Stimulated activated CD4-positive, alpha-beta T cell treated with anti-CD3 and anti-CD28 coated beads, Interleukin-4, amount 100 ng/mL, for 1 hour (primary cell): ENCODE measurements at regions not wholly inside any gene's neighbourhood (a gene's known extent, or its start where the extent isn't known, plus 50 kb on each side); places are given as distances from the start of the nearest gene placed in this dataset.
"Not testable (repeated sequence)": the region's sequence is repeated elsewhere in the genome, so short reads cannot be mapped to it uniquely, and the experiment has no call there.

Source experiments
- DNase-seq: peaks from one replicate; pipeline ENCODE4 v3.0.0-alpha.2; 2020

GRCh38 chr13:90798381-90798780 is 549.1 kb upstream of the MIR17HG start:
- DNase-seq, result no peak

- DNase-seq, result no peak
Measured at GRCh38 chr13:90800082-90800746, 547.3 kb upstream of the MIR17HG start.

GRCh38 chr13:90801621-90802020 is 545.9 kb upstream of the MIR17HG start:
- no peak for DNase-seq

- DNase-seq, result no peak
Measured at GRCh38 chr13:90803210-90803609, 544.3 kb upstream of the MIR17HG start.

- no peak for DNase-seq
Measured at GRCh38 chr13:90806016-90806615, 541.4 kb upstream of the MIR17HG start.

- DNase-seq, result no peak
Measured at GRCh38 chr13:90806892-90807291, 540.6 kb upstream of the MIR17HG start.

- DNase-seq, result no peak
Measured at GRCh38 chr13:90808838-90809237, 538.6 kb upstream of the MIR17HG start.

GRCh38 chr13:90824032-90824431 is 523.5 kb upstream of the MIR17HG start:
- DNase-seq, result no peak

- no peak for DNase-seq
Measured at GRCh38 chr13:90826688-90827087, 520.8 kb upstream of the MIR17HG start.

GRCh38 chr13:90830782-90831181 is 516.7 kb upstream of the MIR17HG start:
- no peak for DNase-seq

GRCh38 chr13:90833951-90834350 is 513.5 kb upstream of the MIR17HG start:
- DNase-seq, result no peak

- DNase-seq, result no peak
Measured at GRCh38 chr13:90834700-90835099, 512.8 kb upstream of the MIR17HG start.

GRCh38 chr13:90835826-90836225 is 511.7 kb upstream of the MIR17HG start:
- DNase-seq, result no peak

GRCh38 chr13:90838317-90838960 is 509.0 kb upstream of the MIR17HG start:
- no peak for DNase-seq

- no peak for DNase-seq
Measured at GRCh38 chr13:90839061-90839460, 508.4 kb upstream of the MIR17HG start.

GRCh38 chr13:90846936-90847335 is 500.6 kb upstream of the MIR17HG start:
- DNase-seq, result no peak

- not testable (repeated sequence) for DNase-seq
Measured at GRCh38 chr13:90853666-90854065, 493.8 kb upstream of the MIR17HG start.

- DNase-seq, result no peak
Measured at GRCh38 chr13:90857921-90858320, 489.6 kb upstream of the MIR17HG start.

- DNase-seq, result no peak
Measured at GRCh38 chr13:90866006-90866405, 481.5 kb upstream of the MIR17HG start.

- DNase-seq, result no peak
Measured at GRCh38 chr13:90867336-90867683, 480.2 kb upstream of the MIR17HG start.

- DNase-seq, result no peak
Measured at GRCh38 chr13:90868321-90868920, 479.1 kb upstream of the MIR17HG start.

GRCh38 chr13:90869580-90869979 is 477.9 kb upstream of the MIR17HG start:
- DNase-seq, result no peak

- no peak for DNase-seq
Measured at GRCh38 chr13:90872491-90873025, 474.9 kb upstream of the MIR17HG start.

- DNase-seq, result no peak
Measured at GRCh38 chr13:90880790-90881189, 466.7 kb upstream of the MIR17HG start.
